ENCODE measurements at regions not wholly inside any gene's neighbourhood (a gene's known extent, or its start where the extent isn't known, plus 50 kb on each side); places are given as distances from the start of the nearest gene placed in this dataset.

- TF ChIP-seq CTCF (conservative IDR thresholded peaks at IDR 0.05; ENCODE audit: low read length): no peak
- TF ChIP-seq EZH2phosphoT487 (IDR thresholded peaks at IDR 0.05; ENCODE audit: borderline replicate concordance, low read depth, low read length): no peak
Measured at GRCh38 chr1:209390764-209391163, 192.8 kb upstream of the CAMK1G start.
